ENCODE measurements at regions not wholly inside any gene's neighbourhood (a gene's known extent, or its start where the extent isn't known, plus 50 kb on each side); places are given as distances from the start of the nearest gene placed in this dataset.
"Not testable (repeated sequence)": the region's sequence is repeated elsewhere in the genome, so short reads cannot be mapped to it uniquely, and the experiment has no call there.

DNA sequence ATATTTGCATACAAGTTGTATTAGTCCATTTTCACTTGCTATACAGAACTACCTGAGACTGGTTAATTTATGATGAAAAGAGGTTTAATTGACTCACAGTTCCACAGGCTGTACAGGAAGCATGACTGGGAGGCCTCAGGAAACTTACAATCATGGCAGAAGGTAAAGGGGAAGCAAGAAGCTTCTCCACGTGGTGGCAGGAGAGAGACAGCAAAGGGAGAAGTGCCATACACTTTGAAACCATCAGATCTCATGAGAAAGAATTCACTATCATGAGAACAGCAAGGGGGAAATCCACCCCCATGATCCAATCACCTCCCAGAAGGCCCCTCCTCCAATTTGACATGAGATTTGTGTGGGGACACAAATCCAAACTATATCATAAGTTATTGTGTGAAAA lies 506.7 kb upstream of the DPH6 start:
- not testable (repeated sequence) for TF ChIP-seq KAT7 (CRISPR knock-in tag; IDR thresholded peaks at IDR 0.05; ENCODE audit: borderline replicate concordance); ELF4 (CRISPR knock-in tag; IDR thresholded peaks at IDR 0.05); ETV6 (IDR thresholded peaks at IDR 0.05; ENCODE audit: borderline replicate concordance in 1 of 2, low read depth in 2 of 2, low read length in 1 of 2); ETV6 (CRISPR knock-in tag; IDR thresholded peaks at IDR 0.05; ENCODE audit: borderline replicate concordance); TCF3 (CRISPR knock-in tag; IDR thresholded peaks at IDR 0.05); ZNF384 (IDR thresholded peaks at IDR 0.05; ENCODE audit: low read depth, low read length); BRD9 (IDR thresholded peaks at IDR 0.05; ENCODE audit: low read depth, partially characterized antibody)
